ENCODE measurements at regions not wholly inside any gene's neighbourhood (a gene's known extent, or its start where the extent isn't known, plus 50 kb on each side); places are given as distances from the start of the nearest gene placed in this dataset. TPM values are rescaled to one million over a fixed set of nuclear protein-coding genes. Genes with fewer than 3 reads are reported as not detected.

DNA sequence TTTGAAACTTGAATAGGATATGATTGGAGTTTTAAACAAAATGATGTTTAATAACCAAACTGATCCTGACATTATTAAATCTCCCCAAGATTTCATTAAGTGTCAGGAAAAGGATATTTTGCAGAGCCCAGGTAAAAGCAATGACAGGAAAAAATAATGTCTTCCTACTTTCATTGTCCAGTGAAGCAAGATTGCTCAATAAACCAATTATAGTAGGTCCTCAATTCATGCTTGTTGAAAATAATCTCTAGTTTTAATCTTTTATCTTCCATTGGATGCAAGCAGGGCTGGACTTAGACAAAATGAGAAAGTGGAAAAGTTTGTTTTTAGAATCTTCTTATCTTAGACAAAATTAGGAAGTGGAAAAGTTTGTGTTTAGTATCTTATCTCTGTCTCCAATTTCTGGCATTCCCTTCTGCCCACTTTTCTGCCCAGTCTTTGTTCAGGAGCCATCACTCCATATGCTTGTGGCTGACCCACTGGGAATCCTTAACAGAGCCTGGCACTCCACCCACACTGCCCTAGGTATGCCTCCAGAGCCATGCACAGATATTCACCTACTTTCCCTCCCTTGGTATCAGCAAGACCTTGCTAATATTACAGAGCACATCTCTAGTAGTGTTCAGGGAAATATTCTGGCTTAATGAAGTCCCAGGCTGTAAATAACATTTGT lies 57.0 kb upstream of the CARMIL1 start:
- Histone ChIP-seq H3K4me2 (ENCODE audit: low read length) (no peak overlapping the region), H3K4me3 (ENCODE audit: low read length) (no peak overlapping the region), H3K4ac (ENCODE audit: low read depth, low read length) (no peak overlapping the region), H4K5ac (ENCODE audit: low read length) (no peak overlapping the region), H2AK5ac (ENCODE audit: low read length) (no peak overlapping the region), H4K8ac (ENCODE audit: low read depth, low read length) (no peak overlapping the region), H3K18ac (ENCODE audit: low read length) (no peak overlapping the region), H3K27me3 (ENCODE audit: insufficient read depth, low read length, poor library complexity) (no peaks in the 10 kb centered on the region), H3K79me1 (ENCODE audit: low read length) (no peaks in the 10 kb centered on the region), H2BK120ac (ENCODE audit: low read depth, low read length) (no peak overlapping the region), H3K27ac (ENCODE audit: low read depth, low read length) (no peak overlapping the region), H2BK5ac (ENCODE audit: low read length) (no peak overlapping the region), H3K56ac (ENCODE audit: low read length) (no peak overlapping the region), H2BK15ac (replicated peaks; ENCODE audit: low read depth) (no peak overlapping the region), H3K9ac (ENCODE audit: low read length) (no peak overlapping the region), H3K79me2 (ENCODE audit: control insufficient read depth, insufficient read depth, low read length) (no peaks in the 10 kb centered on the region), H3K36me3 (ENCODE audit: control insufficient read depth, insufficient read depth, low read length) (no peaks in the 10 kb centered on the region), H3K23ac (ENCODE audit: low read length) (no peak overlapping the region), H3K4me1 (ENCODE audit: control insufficient read depth, low read depth, low read length) (no peaks in the 10 kb centered on the region)
- no peak for DNase-seq

DNA sequence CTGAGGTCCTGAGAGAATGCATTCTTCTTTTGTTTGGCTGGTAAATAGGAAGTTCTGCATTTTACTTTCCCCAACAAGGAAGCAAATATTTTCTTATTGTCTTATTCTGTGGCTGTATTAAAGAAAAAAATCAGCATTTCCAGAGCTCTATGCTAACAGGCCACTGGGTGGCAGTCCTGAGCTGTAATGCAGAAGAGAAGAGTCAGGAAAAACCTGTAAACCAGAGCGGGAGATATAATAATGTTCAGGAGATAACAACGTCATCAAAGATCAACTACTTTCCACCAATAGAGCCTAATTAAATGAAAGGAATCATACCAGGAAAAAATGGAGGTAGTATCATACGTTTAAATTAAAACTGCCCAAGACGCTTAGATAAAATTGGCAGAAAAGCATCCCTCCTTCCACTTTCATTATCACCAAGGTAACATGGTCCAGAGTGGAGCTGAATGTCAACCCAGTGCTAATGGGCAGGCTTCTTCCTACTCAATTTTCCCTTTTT lies 55.6 kb upstream of the CARMIL1 start:
- no peak overlapping the region for H3K4me3 ChIP-seq (ENCODE audit: low read length)
- H3K4ac ChIP-seq (ENCODE audit: low read depth, low read length): no peak overlapping the region
- no peaks in the 10 kb centered on the region for H3K79me2 ChIP-seq (ENCODE audit: control insufficient read depth, insufficient read depth, low read length)
- H3K27me3 ChIP-seq (ENCODE audit: insufficient read depth, low read length, poor library complexity): no peaks in the 10 kb centered on the region
- H4K8ac ChIP-seq (ENCODE audit: low read depth, low read length): no peak overlapping the region
- no peak overlapping the region for H4K5ac ChIP-seq (ENCODE audit: low read length)
- DNase-seq: peak; percentile 62
- H3K36me3 ChIP-seq (ENCODE audit: control insufficient read depth, insufficient read depth, low read length): no peaks in the 10 kb centered on the region
- no peak overlapping the region for H3K56ac ChIP-seq (ENCODE audit: low read length)
- no peak overlapping the region for H3K27ac ChIP-seq (ENCODE audit: low read depth, low read length)
- no peak overlapping the region for H2AK5ac ChIP-seq (ENCODE audit: low read length)
- H3K4me1 ChIP-seq (ENCODE audit: control insufficient read depth, low read depth, low read length): no peaks in the 10 kb centered on the region
- H3K23ac ChIP-seq (ENCODE audit: low read length): no peak overlapping the region
- no peak overlapping the region for H3K9ac ChIP-seq (ENCODE audit: low read length)
- no peak overlapping the region for H3K18ac ChIP-seq (ENCODE audit: low read length)
- no peak overlapping the region for H2BK120ac ChIP-seq (ENCODE audit: low read depth, low read length)
- no CpG with 5 or more reads among the region's 4 CpGs for WGBS (ENCODE audit: extremely low coverage, insufficient coverage, low lambda C conversion rate)
- H2BK5ac ChIP-seq (ENCODE audit: low read length): no peak overlapping the region
- no peak overlapping the region for H2BK15ac ChIP-seq (replicated peaks; ENCODE audit: low read depth)
- no peaks in the 10 kb centered on the region for H3K79me1 ChIP-seq (ENCODE audit: low read length)
- H3K4me2 ChIP-seq (ENCODE audit: low read length): no peak overlapping the region

DNA sequence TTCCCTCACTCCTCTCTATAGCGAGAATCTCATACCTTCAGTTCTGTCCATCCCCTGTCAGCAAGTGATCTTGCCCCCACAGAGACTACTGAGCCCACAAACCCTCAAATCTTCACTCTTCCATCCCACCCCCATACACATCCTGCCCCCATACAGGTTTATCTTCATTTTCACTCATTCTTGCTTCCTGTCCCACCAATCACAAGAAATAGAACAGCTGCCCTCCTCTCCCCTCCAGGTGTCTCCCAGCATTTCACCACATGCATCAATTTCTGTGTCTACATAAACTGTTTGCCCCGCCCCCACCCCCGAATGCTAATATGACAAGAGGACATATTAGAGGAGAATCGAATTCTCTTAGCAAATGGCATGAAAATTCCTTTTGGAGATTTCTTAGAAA lies 54.9 kb upstream of the CARMIL1 start:
- Histone ChIP-seq H3K4me3 (ENCODE audit: low read length) (no peak overlapping the region), H2AK5ac (ENCODE audit: low read length) (no peak overlapping the region), H2BK5ac (ENCODE audit: low read length) (no peak overlapping the region), H3K23ac (ENCODE audit: low read length) (no peak overlapping the region), H3K18ac (ENCODE audit: low read length) (no peak overlapping the region), H3K4ac (ENCODE audit: low read depth, low read length) (no peak overlapping the region), H3K79me1 (ENCODE audit: low read length) (no peaks in the 10 kb centered on the region), H3K4me2 (ENCODE audit: low read length) (no peak overlapping the region), H4K8ac (ENCODE audit: low read depth, low read length) (no peak overlapping the region), H3K27me3 (ENCODE audit: insufficient read depth, low read length, poor library complexity) (no peaks in the 10 kb centered on the region), H3K79me2 (ENCODE audit: control insufficient read depth, insufficient read depth, low read length) (no peaks in the 10 kb centered on the region), H3K36me3 (ENCODE audit: control insufficient read depth, insufficient read depth, low read length) (no peaks in the 10 kb centered on the region), H2BK120ac (ENCODE audit: low read depth, low read length) (no peak overlapping the region), H3K27ac (ENCODE audit: low read depth, low read length) (no peak overlapping the region), H3K9ac (ENCODE audit: low read length) (no peak overlapping the region), H4K5ac (ENCODE audit: low read length) (no peak overlapping the region), H2BK15ac (replicated peaks; ENCODE audit: low read depth) (no peak overlapping the region), H3K4me1 (ENCODE audit: control insufficient read depth, low read depth, low read length) (no peaks in the 10 kb centered on the region), H3K56ac (ENCODE audit: low read length) (no peak overlapping the region)
- DNase-seq: no peak
- WGBS (ENCODE audit: extremely low coverage, insufficient coverage, low lambda C conversion rate): 100% methylated on average over 1 of the region's 4 CpGs

DNA sequence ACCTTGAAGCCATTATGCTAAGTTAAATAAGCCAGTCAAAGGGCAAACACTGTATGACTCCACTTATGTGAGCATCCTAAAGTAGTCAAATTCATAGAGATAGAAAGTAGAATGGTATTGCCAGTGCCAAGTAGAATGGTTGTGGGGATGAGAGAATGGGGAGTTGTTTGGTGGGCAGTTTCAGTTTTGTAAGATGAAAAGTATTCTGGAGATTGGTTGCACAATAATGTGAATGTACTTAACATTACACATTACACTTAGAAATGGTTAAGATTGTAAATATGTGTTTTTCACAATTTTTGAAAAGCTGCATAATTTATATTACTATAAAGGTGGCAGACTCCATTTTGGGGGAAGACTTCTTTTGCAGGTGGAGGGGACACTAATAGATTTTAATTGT lies 51.3 kb upstream of the CARMIL1 start:
- no peak overlapping the region for H3K23ac ChIP-seq (ENCODE audit: low read length)
- no peak overlapping the region for H3K18ac ChIP-seq (ENCODE audit: low read length)
- no peak overlapping the region for H2BK15ac ChIP-seq (replicated peaks; ENCODE audit: low read depth)
- H2BK5ac ChIP-seq (ENCODE audit: low read length): no peak overlapping the region
- no peak overlapping the region for H2BK120ac ChIP-seq (ENCODE audit: low read depth, low read length)
- H3K4me3 ChIP-seq (ENCODE audit: low read length): no peak overlapping the region
- no peak overlapping the region for H3K27ac ChIP-seq (ENCODE audit: low read depth, low read length)
- H3K9ac ChIP-seq (ENCODE audit: low read length): no peak overlapping the region
- no peak overlapping the region for H4K8ac ChIP-seq (ENCODE audit: low read depth, low read length)
- H3K27me3 ChIP-seq (ENCODE audit: insufficient read depth, low read length, poor library complexity): no peaks in the 10 kb centered on the region
- H2AK5ac ChIP-seq (ENCODE audit: low read length): no peak overlapping the region
- H4K5ac ChIP-seq (ENCODE audit: low read length): no peak overlapping the region
- no peaks in the 10 kb centered on the region for H3K36me3 ChIP-seq (ENCODE audit: control insufficient read depth, insufficient read depth, low read length)
- no peak for DNase-seq
- no peak overlapping the region for H3K4me2 ChIP-seq (ENCODE audit: low read length)
- H3K4ac ChIP-seq (ENCODE audit: low read depth, low read length): no peak overlapping the region
- H3K56ac ChIP-seq (ENCODE audit: low read length): no peak overlapping the region
- no peaks in the 10 kb centered on the region for H3K79me1 ChIP-seq (ENCODE audit: low read length)
- H3K79me2 ChIP-seq (ENCODE audit: control insufficient read depth, insufficient read depth, low read length): no peaks in the 10 kb centered on the region
- H3K4me1 ChIP-seq (ENCODE audit: control insufficient read depth, low read depth, low read length): no peaks in the 10 kb centered on the region

Small RNAs in the stretch of these regions (small RNA-seq; reads per million reads assigned to genes)
- gene RN7SL334P (ENCODE audit: insufficient read depth): not detected
